ENCODE measurements at regions not wholly inside any gene's neighbourhood (a gene's known extent, or its start where the extent isn't known, plus 50 kb on each side); places are given as distances from the start of the nearest gene placed in this dataset.

DNA sequence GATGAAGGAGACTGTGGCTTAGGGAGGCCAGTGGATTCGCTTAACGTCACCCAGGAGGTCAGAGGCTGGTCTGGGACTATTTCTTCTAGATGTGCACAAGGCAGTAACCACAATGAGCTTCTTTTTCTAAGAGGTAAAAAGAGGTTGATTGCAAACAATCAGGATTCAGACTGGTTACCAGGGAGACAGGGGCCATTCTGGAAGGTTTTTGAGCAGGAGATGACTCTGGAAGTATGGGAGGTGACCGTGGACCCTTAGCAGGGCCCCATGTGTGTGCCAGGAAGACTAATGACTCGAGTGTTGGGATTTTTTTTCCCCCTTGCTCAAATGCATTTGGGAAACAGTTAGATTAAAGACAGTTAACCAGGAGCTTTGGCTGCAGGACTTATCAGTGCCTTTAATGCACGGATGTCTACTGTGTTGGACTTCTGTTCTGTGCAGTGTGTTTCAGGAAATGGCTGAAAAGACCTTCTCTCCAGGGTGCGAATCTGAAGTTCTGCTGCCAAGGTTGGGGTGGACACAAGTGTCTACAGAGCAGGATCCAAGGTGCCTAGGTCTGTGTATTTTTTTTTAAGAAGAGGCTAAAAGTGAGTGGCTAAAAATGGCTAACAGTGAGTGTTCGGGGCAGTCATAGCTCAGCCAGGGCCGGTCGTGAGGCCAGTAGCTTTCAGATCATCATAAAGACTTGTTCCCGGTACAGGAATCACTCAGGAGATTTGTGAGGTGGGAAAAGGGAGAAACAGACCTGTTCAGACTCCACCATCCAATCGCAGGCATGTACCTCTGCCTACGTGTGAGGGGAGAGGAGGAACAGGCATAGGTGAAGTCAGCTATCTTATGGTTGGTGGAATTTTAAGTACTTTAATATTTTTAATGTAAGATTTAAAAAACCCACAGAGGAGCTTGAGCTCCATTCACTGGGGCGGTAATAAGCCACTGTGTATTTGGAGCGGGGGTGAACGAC, 82.3 kb upstream of the CIBAR2 start:
- intact Hi-C loops (cut with DNase I; ENCODE audit: low total_unique reads), result no loop called here
- TF ChIP-seq, protein P1, sequence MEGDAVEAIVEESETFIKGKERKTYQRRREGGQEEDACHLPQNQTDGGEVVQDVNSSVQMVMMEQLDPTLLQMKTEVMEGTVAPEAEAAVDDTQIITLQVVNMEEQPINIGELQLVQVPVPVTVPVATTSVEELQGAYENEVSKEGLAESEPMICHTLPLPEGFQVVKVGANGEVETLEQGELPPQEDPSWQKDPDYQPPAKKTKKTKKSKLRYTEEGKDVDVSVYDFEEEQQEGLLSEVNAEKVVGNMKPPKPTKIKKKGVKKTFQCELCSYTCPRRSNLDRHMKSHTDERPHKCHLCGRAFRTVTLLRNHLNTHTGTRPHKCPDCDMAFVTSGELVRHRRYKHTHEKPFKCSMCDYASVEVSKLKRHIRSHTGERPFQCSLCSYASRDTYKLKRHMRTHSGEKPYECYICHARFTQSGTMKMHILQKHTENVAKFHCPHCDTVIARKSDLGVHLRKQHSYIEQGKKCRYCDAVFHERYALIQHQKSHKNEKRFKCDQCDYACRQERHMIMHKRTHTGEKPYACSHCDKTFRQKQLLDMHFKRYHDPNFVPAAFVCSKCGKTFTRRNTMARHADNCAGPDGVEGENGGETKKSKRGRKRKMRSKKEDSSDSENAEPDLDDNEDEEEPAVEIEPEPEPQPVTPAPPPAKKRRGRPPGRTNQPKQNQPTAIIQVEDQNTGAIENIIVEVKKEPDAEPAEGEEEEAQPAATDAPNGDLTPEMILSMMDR (IDR thresholded peaks at IDR 0.05), result no peak

DNA sequence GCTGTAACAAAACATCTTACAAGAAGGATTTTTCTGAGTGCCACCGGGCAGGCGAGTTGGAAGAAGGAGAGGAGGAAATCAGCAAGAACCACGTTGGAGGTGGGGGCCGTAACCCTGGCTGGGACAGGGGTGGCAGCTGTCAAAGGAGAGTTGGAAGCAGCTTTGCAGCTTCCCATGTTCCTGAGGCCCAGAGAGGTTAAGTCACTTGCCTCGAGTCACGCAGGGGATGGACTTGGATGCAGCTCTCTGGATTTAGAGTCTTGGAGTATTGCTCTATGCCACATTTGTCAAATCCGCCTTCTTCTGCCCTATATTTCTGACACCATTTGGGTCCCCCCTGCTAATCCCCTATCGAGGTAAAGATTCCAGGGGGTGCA, 83.0 kb upstream of the CIBAR2 start:
- WGBS, 2 donors, result 81% methylated on average over 8 of the region's 8 CpGs
- TF ChIP-seq POLR2A (IDR thresholded peaks at IDR 0.05), result no peak
- TF ChIP-seq, protein P1 (IDR thresholded peaks at IDR 0.05), result no peak
- DNase-seq (ENCODE audit: low spot score in 2 of 2), result no peak
- no peak overlapping the region for H3K4me3 ChIP-seq (ENCODE audit: low read depth, poor library complexity, severe bottlenecking)
- intact Hi-C loops (cut with DNase I; ENCODE audit: low total_unique reads), result no loop called here

More for the DNA sequence above, 82.3 kb upstream of the CIBAR2 start:
- DNase-seq (ENCODE audit: low spot score in 2 of 2), result no peak
- no peak overlapping the region for H3K4me3 ChIP-seq (ENCODE audit: low read depth, poor library complexity, severe bottlenecking)
- WGBS, 2 donors, result 93 to 95% methylated on average over 15 of the region's 15 CpGs

DNA sequence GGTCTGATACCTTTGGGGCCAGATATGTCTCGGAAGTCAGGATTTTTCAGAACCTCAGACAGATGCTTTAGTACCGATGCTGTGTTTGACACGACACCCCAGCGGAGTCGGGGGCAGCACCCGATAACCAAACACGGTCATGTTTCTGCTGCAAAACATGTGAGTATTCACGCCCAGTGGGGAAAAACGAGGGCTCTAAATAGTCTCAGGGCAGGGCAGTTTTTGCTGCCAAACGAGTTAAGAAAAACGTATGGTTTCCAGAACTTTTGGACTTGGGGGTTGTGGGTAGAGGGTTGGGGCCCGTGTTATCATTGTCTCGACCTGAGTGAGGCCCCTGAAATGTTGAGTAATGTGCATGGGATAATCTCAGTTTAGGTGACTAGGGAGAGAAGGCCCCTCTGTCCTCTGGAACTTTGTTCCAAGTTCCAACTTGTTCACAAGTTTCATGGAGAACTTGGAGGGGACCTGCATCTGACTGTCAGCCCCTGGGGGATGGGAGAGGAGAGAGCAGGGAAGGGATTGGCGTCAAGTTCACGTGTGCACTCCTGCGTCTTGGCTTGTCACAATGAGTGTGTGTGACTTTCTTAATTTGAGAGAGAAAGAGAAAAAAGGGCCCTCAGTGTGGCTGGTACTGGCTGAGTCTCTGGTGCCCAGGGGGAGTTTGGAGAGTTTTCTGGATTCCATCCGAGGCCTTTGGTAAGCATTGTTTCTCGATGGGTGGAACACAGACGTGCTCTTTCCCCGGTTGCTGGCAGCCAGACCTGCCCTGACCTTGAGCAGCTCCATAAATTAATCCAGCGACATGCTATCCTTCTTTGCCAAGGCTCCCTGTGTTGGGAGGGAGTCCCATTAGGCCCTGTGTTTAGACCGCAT, 83.9 kb upstream of the CIBAR2 start:
- intact Hi-C loops (cut with DNase I; ENCODE audit: low total_unique reads), result no loop called here
- 26 to 28% methylated on average over 22 of the region's 22 CpGs for WGBS, 2 donors
- DNase-seq (ENCODE audit: low spot score in 2 of 2), result no peak
- no peak overlapping the region for H3K4me3 ChIP-seq (ENCODE audit: low read depth, poor library complexity, severe bottlenecking)
- TF ChIP-seq, protein P1 (IDR thresholded peaks at IDR 0.05), result no peak
- no peak for TF ChIP-seq POLR2A (IDR thresholded peaks at IDR 0.05)

DNA sequence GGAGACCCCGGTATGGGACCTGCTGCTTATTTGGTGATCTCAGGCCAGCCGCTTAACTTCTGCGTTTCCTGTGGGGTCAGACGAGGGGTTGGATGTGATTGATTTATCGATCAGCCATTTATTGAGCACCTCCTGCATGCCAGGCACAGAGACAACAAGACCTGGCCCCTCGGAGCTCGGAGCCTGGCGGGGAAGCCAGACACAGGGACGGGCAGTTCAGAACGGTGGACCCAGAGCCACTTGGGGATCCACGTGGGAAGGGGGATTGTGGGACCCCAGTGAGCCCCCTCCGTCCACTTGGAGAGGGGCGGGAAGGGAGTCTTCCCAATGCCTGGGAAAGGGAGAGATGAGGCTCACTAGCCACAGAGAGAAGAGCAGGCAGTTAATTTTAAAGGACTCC, 84.7 kb upstream of the CIBAR2 start:
- intact Hi-C loops (cut with DNase I; ENCODE audit: low total_unique reads), result no loop called here
- no peak for DNase-seq (ENCODE audit: low spot score in 2 of 2)
- H3K4me3 ChIP-seq (ENCODE audit: low read depth, poor library complexity, severe bottlenecking), result no peak overlapping the region
- TF ChIP-seq, protein P1 (IDR thresholded peaks at IDR 0.05), result no peak
- TF ChIP-seq POLR2A (IDR thresholded peaks at IDR 0.05), result no peak
- 69% methylated on average over 13 of the region's 13 CpGs for WGBS, 2 donors

DNA sequence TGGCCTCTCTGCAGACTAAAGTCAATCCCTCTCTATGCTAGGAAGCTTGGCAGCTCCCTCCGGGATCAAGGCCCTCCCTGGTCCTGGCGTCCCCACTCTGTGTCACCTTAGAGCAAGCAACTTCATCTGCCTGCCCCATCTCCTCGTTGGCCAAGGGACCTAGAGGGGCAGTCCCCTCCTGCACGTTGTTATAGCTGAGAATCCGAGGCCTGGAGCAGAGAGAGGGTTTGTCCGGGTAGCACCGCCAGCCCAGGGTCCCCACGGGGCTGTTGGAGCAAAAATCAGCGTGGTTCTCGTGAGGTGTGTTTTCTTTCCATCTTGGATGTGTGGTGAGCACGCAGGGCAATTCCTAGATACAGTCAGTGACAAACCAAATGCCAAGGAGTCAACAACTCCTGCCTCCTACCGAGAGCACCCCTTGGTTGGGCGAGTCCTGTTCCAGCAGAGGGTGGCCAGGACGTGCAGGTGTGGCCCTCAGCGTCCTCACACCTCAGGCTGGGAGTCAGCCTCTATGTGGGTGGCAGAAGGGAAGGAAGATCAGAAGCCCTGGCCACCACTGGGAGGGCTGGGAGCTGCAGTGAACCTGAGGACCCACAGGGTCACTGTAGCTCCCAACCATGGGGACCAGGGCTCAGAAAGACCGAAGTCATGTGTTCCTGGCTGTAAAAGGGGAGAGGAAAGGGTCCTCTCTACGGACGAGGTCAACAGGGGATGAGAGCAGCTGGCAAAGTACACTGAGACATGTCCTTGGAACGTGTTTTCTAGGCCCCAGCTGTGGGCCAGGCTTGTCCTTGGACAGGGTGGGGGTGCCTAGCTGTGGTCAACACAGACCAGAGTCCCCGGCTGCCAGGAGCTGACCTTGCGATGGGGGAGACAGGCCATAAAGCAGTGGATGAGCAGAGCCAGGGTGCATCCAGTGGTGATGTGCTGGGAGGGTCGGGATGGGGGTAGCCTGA, 85.6 kb upstream of the CIBAR2 start:
- intact Hi-C loops (cut with DNase I; ENCODE audit: low total_unique reads), result no loop called here

More for the DNA sequence above, 85.6 kb upstream of the CIBAR2 start:
- WGBS, 2 donors, result 82 to 85% methylated on average over 21 to 22 of the region's 22 CpGs
- DNase-seq (ENCODE audit: low spot score in 2 of 2), result no peak
- TF ChIP-seq, protein P1 (IDR thresholded peaks at IDR 0.05), result peak in 1 of 3 donors; percentile 11
- no peak for TF ChIP-seq POLR2A (IDR thresholded peaks at IDR 0.05)
- H3K4me3 ChIP-seq (ENCODE audit: low read depth, poor library complexity, severe bottlenecking), result no peak overlapping the region

Data from lower leg skin (tissue), 4 donors.